GM23338 (cell line): ENCODE measurements at regions not wholly inside any gene's neighbourhood (a gene's known extent, or its start where the extent isn't known, plus 50 kb on each side); places are given as distances from the start of the nearest gene placed in this dataset.

Source experiments
- ATAC-seq: fragments of 200-7000 bp; cut with Tn5 transposase; 3 replicates; pipeline ENCODE4 v1.9.1; 2020
- DNase-seq: peaks from one replicate; pipeline ENCODE4 v3.0.0-alpha.2; 2015; ENCODE audit warnings: low spot score
- H2AFZ ChIP-seq: fragments of 200-600 bp; sonication (generic); 2 replicates; pipeline ENCODE4 v1.8.0; 2016; ENCODE audit warnings: antibody characterized with exemption, mild to moderate bottlenecking, moderate library complexity
- H3F3A ChIP-seq: fragments of 200-600 bp; sonication (generic); replicated peaks from 2 replicates; pipeline ENCODE4 v1.8.0; 2017; ENCODE audit warnings: antibody characterized with exemption, mixed run types, low read depth
- H3K27ac ChIP-seq: fragments of 200-600 bp; sonication (generic); 2 replicates; pipeline ENCODE4 v1.6.1; 2016; ENCODE audit warnings: low read depth
- H3K27me3 ChIP-seq: fragments of 200-600 bp; sonication (generic); 2 replicates; pipeline ENCODE4 v1.8.0; 2016; ENCODE audit warnings: mild to moderate bottlenecking, mixed run types, moderate library complexity; ENCODE audit not compliant: insufficient read depth
- H3K36me3 ChIP-seq: fragments of 200-600 bp; sonication (generic); 2 replicates; pipeline ENCODE4 v1.8.0; 2016; ENCODE audit warnings: mild to moderate bottlenecking; ENCODE audit not compliant: insufficient read depth
- H3K4me1 ChIP-seq: fragments of 200-600 bp; sonication (generic); 2 replicates; pipeline ENCODE4 v1.8.0; 2016; ENCODE audit warnings: mild to moderate bottlenecking, moderate library complexity; ENCODE audit not compliant: insufficient read depth
- H3K4me2 ChIP-seq: fragments of 200-600 bp; sonication (generic); 2 replicates; pipeline ENCODE4 v1.7.1; 2017; ENCODE audit warnings: mixed run types
- H3K4me3 ChIP-seq: fragments of 200-600 bp; sonication (generic); 2 replicates; pipeline ENCODE4 v1.6.1; 2016; ENCODE audit warnings: mixed run types
- H3K79me2 ChIP-seq: fragments of 200-600 bp; sonication (generic); replicated peaks from 2 replicates; pipeline ENCODE4 v1.8.0; 2017; ENCODE audit warnings: mild to moderate bottlenecking; ENCODE audit not compliant: insufficient read depth
- H3K9me2 ChIP-seq: fragments of 200-600 bp; sonication (generic); 2 replicates; pipeline ENCODE4 v1.8.0; 2017; ENCODE audit not compliant: insufficient read depth
- H4K20me1 ChIP-seq: fragments of 200-600 bp; sonication (generic); replicated peaks from 2 replicates; pipeline ENCODE4 v1.8.0; 2017; ENCODE audit warnings: mild to moderate bottlenecking; ENCODE audit not compliant: insufficient read depth
- H3K27ac Mint-ChIP-seq: 2 replicates; pipeline ENCODE4 v1.8.0; 2020; ENCODE audit warnings: inconsistent platforms, mild to moderate bottlenecking, moderate library complexity, mixed read lengths
- H3K27me3 Mint-ChIP-seq: 3 replicates; pipeline ENCODE4 v1.8.0; 2022; ENCODE audit warnings: low read depth, mild to moderate bottlenecking, moderate library complexity, mixed read lengths, inconsistent platforms; ENCODE audit not compliant: insufficient read depth, poor library complexity
- H3K36me3 Mint-ChIP-seq: 3 replicates; pipeline ENCODE4 v1.8.0; 2021; ENCODE audit warnings: low read depth, mild to moderate bottlenecking, inconsistent platforms, moderate library complexity, mixed read lengths
- H3K4me1 Mint-ChIP-seq: 3 replicates; pipeline ENCODE4 v1.8.0; 2020; ENCODE audit warnings: mild to moderate bottlenecking, inconsistent platforms, mixed read lengths
- H3K4me3 Mint-ChIP-seq: 3 replicates; pipeline ENCODE4 v1.8.0; 2021; ENCODE audit warnings: moderate library complexity, mild to moderate bottlenecking, inconsistent platforms, mixed read lengths
- H3K9me3 Mint-ChIP-seq: 3 replicates; pipeline ENCODE4 v1.8.0; 2020; ENCODE audit warnings: moderate library complexity, mild to moderate bottlenecking, inconsistent platforms, mixed read lengths
- EZH2phosphoT487 ChIP-seq: fragments of 200-600 bp; sonication (generic); IDR thresholded peaks from one replicate; pipeline ENCODE4 v1.8.1; 2018; ENCODE audit warnings: antibody characterized with exemption; ENCODE audit not compliant: unreplicated experiment
- NANOG ChIP-seq: IDR thresholded peaks from 2 replicates; pipeline ENCODE4 v1.6.1; 2016; ENCODE audit warnings: antibody characterized with exemption, borderline replicate concordance
- STAT1 ChIP-seq: IDR thresholded peaks from one replicate; pipeline ENCODE4 v1.6.1; 2016; ENCODE audit warnings: antibody characterized with exemption; ENCODE audit not compliant: unreplicated experiment
- ZNF331 ChIP-seq: fragments of 250-450 bp; sonication (Bioruptor Pico); IDR thresholded peaks from 2 replicates; pipeline ENCODE4 v1.5.0; 2020; ENCODE audit warnings: low read depth, mild to moderate bottlenecking, moderate library complexity
- TF ChIP-seq, protein P1 (sequence below): fragments of 250-450 bp; sonication (Bioruptor Pico); IDR thresholded peaks from 2 replicates; pipeline ENCODE4 v1.5.0; 2020; ENCODE audit warnings: mild to moderate bottlenecking, moderate library complexity
- TF ChIP-seq, protein P2 (sequence below), 2 experiments: fragments of 200-600 bp in 1 of 2; sonication (generic) in 1 of 2; conservative IDR thresholded peaks; 2 replicates each; pipeline versions ENCODE4 v1.5.1 to v1.6.1; 2016 to 2017; ENCODE audit warnings: antibody characterized with exemption in 2 of 2, low read depth in 2 of 2, mild to moderate bottlenecking in 2 of 2, moderate library complexity in 1 of 2
- TF ChIP-seq, protein P3 (sequence below): IDR thresholded peaks from 2 replicates; pipeline ENCODE4 v1.6.1; 2016; ENCODE audit warnings: antibody characterized with exemption

DNA sequence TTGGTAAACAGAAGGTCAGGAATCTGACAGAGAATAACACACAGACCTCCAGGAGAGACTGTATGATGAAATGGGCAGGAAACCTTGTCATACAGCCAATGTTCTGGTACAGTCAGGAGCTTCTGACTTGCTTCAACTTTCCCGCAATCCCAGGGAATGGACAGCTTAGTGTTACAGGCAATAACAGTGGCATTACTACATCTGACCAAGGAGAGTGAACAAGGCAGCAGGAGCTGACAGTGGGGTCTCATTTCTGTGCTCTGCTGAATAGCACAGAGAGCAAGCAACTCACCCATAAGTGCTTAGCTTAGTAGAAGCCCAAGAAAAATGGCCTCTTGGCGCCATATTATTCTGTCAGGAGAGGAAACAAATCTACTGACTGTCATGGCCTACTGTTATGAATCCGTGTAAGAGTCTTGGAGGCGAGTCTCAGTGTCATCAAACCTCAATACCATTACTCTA, 186.2 kb upstream of the MTPN start (continued):
- TF ChIP-seq, protein P1, sequence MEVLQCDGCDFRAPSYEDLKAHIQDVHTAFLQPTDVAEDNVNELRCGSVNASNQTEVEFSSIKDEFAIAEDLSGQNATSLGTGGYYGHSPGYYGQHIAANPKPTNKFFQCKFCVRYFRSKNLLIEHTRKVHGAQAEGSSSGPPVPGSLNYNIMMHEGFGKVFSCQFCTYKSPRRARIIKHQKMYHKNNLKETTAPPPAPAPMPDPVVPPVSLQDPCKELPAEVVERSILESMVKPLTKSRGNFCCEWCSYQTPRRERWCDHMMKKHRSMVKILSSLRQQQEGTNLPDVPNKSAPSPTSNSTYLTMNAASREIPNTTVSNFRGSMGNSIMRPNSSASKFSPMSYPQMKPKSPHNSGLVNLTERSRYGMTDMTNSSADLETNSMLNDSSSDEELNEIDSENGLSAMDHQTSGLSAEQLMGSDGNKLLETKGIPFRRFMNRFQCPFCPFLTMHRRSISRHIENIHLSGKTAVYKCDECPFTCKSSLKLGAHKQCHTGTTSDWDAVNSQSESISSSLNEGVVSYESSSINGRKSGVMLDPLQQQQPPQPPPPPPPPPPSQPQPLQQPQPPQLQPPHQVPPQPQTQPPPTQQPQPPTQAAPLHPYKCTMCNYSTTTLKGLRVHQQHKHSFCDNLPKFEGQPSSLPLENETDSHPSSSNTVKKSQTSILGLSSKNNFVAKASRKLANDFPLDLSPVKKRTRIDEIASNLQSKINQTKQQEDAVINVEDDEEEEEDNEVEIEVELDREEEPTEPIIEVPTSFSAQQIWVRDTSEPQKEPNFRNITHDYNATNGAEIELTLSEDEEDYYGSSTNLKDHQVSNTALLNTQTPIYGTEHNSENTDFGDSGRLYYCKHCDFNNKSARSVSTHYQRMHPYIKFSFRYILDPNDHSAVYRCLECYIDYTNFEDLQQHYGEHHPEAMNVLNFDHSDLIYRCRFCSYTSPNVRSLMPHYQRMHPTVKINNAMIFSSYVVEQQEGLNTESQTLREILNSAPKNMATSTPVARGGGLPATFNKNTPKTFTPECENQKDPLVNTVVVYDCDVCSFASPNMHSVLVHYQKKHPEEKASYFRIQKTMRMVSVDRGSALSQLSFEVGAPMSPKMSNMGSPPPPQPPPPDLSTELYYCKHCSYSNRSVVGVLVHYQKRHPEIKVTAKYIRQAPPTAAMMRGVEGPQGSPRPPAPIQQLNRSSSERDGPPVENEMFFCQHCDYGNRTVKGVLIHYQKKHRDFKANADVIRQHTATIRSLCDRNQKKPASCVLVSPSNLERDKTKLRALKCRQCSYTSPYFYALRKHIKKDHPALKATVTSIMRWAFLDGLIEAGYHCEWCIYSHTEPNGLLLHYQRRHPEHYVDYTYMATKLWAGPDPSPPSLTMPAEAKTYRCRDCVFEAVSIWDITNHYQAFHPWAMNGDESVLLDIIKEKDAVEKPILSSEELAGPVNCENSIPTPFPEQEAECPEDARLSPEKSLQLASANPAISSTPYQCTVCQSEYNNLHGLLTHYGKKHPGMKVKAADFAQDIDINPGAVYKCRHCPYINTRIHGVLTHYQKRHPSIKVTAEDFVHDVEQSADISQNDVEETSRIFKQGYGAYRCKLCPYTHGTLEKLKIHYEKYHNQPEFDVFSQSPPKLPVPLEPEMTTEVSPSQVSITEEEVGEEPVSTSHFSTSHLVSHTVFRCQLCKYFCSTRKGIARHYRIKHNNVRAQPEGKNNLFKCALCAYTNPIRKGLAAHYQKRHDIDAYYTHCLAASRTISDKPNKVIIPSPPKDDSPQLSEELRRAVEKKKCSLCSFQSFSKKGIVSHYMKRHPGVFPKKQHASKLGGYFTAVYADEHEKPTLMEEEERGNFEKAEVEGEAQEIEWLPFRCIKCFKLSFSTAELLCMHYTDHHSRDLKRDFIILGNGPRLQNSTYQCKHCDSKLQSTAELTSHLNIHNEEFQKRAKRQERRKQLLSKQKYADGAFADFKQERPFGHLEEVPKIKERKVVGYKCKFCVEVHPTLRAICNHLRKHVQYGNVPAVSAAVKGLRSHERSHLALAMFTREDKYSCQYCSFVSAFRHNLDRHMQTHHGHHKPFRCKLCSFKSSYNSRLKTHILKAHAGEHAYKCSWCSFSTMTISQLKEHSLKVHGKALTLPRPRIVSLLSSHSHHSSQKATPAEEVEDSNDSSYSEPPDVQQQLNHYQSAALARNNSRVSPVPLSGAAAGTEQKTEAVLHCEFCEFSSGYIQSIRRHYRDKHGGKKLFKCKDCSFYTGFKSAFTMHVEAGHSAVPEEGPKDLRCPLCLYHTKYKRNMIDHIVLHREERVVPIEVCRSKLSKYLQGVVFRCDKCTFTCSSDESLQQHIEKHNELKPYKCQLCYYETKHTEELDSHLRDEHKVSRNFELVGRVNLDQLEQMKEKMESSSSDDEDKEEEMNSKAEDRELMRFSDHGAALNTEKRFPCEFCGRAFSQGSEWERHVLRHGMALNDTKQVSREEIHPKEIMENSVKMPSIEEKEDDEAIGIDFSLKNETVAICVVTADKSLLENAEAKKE (CRISPR knock-in tag): no peak
- TF ChIP-seq STAT1 (no peak), ZNF331 (no peak), EZH2phosphoT487 (no peak), NANOG (no peak)
- TF ChIP-seq, protein P2, sequence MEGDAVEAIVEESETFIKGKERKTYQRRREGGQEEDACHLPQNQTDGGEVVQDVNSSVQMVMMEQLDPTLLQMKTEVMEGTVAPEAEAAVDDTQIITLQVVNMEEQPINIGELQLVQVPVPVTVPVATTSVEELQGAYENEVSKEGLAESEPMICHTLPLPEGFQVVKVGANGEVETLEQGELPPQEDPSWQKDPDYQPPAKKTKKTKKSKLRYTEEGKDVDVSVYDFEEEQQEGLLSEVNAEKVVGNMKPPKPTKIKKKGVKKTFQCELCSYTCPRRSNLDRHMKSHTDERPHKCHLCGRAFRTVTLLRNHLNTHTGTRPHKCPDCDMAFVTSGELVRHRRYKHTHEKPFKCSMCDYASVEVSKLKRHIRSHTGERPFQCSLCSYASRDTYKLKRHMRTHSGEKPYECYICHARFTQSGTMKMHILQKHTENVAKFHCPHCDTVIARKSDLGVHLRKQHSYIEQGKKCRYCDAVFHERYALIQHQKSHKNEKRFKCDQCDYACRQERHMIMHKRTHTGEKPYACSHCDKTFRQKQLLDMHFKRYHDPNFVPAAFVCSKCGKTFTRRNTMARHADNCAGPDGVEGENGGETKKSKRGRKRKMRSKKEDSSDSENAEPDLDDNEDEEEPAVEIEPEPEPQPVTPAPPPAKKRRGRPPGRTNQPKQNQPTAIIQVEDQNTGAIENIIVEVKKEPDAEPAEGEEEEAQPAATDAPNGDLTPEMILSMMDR (conservative IDR thresholded peaks at IDR 0.05; ENCODE audit: low read depth in 2 of 2): no peak
- TF ChIP-seq, protein P3, sequence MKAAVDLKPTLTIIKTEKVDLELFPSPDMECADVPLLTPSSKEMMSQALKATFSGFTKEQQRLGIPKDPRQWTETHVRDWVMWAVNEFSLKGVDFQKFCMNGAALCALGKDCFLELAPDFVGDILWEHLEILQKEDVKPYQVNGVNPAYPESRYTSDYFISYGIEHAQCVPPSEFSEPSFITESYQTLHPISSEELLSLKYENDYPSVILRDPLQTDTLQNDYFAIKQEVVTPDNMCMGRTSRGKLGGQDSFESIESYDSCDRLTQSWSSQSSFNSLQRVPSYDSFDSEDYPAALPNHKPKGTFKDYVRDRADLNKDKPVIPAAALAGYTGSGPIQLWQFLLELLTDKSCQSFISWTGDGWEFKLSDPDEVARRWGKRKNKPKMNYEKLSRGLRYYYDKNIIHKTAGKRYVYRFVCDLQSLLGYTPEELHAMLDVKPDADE: no peak

DNA sequence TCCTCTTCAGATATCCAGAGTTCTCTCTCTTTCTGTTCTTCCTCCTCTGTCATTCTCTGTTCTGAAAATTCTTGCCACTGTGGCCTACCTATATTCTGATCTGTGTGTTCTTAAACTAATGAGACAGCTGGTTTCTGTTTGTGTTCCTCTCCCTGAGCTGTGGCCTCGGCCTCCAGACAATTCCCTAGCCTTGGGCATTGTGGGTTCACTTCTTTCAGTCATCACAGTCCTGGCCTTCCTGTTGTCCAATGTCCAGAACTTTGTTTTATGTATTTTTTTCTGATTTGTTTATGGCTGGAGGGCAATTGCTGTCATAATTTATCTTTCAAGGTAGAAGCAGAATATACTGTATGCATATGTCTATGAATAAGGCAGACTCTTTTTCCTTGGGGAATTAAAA, 173.2 kb upstream of the MTPN start:
- Histone ChIP-seq H3K79me2 (no peaks in the 10 kb centered on the region), H3F3A (no peaks in the 10 kb centered on the region), H2AFZ (no peak overlapping the region), H3K36me3 (no peaks in the 10 kb centered on the region), H3K4me2 (no peak overlapping the region), H3K27ac (no peak overlapping the region), H3K9me2 (no peaks in the 10 kb centered on the region), H3K27me3 (no peaks in the 10 kb centered on the region), H3K4me3 (no peak overlapping the region), H3K4me1 (no peaks in the 10 kb centered on the region), H4K20me1 (no peaks in the 10 kb centered on the region)
- Mint-ChIP-seq H3K27ac (no peak overlapping the region), H3K9me3 (no peaks in the 10 kb centered on the region), H3K36me3 (no peaks in the 10 kb centered on the region), H3K27me3 (peaks cover 5% of the 10 kb centered on the region), H3K4me1 (no peaks in the 10 kb centered on the region), H3K4me3 (no peak overlapping the region)
- DNase-seq: no peak
- no peak for ATAC-seq
- TF ChIP-seq, protein P3: no peak
- no peak for TF ChIP-seq ZNF331
